ENCODE measurements at regions not wholly inside any gene's neighbourhood (a gene's known extent, or its start where the extent isn't known, plus 50 kb on each side); places are given as distances from the start of the nearest gene placed in this dataset.
"Not testable (repeated sequence)": the region's sequence is repeated elsewhere in the genome, so short reads cannot be mapped to it uniquely, and the experiment has no call there.

DNA sequence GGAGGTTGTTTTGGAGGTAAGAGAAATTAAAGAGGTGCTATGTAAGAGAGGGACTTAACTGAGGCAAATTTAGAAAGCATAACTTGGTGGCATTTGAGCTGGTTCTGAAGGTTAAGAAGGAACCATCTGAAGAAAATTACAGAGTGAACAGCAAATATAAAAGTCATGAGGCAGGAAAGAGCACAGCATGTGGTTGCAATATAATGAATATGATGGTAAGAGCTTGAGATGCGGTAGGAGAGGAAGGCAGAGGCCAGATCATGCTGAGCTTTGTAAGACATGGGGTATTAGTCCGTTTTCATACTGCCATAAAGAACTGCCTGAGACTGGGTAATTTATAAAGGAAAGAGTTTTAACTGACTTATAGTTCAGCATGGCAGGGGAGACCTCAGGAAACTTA lies 279.1 kb downstream of the UTRN start:
- POLR2A ChIA-PET = no interaction called here
- ATAC-seq (ENCODE audit: low read depth) = no peak
- TF ChIP-seq, protein P1, sequence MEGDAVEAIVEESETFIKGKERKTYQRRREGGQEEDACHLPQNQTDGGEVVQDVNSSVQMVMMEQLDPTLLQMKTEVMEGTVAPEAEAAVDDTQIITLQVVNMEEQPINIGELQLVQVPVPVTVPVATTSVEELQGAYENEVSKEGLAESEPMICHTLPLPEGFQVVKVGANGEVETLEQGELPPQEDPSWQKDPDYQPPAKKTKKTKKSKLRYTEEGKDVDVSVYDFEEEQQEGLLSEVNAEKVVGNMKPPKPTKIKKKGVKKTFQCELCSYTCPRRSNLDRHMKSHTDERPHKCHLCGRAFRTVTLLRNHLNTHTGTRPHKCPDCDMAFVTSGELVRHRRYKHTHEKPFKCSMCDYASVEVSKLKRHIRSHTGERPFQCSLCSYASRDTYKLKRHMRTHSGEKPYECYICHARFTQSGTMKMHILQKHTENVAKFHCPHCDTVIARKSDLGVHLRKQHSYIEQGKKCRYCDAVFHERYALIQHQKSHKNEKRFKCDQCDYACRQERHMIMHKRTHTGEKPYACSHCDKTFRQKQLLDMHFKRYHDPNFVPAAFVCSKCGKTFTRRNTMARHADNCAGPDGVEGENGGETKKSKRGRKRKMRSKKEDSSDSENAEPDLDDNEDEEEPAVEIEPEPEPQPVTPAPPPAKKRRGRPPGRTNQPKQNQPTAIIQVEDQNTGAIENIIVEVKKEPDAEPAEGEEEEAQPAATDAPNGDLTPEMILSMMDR (IDR thresholded peaks at IDR 0.05) = no peak
- Mint-ChIP-seq H3K4me3 (no peak overlapping the region), H3K4me1 (no peaks in the 10 kb centered on the region), H3K36me3 (ENCODE audit: low read depth) (peaks cover 38% of the 10 kb centered on the region), H3K27ac (no peak overlapping the region), H3K27me3 (no peaks in the 10 kb centered on the region), H3K9me3 (no peaks in the 10 kb centered on the region)
- intact Hi-C loops (cut with micrococcal nuclease) = no loop called here
- CTCF ChIA-PET = interaction anchor here (1.0 kb wide), 1 partner anchor 12 kb away, joined by 3 read pairs; no protein-coding TSS in a partner anchor
- DNase-seq = no peak

DNA sequence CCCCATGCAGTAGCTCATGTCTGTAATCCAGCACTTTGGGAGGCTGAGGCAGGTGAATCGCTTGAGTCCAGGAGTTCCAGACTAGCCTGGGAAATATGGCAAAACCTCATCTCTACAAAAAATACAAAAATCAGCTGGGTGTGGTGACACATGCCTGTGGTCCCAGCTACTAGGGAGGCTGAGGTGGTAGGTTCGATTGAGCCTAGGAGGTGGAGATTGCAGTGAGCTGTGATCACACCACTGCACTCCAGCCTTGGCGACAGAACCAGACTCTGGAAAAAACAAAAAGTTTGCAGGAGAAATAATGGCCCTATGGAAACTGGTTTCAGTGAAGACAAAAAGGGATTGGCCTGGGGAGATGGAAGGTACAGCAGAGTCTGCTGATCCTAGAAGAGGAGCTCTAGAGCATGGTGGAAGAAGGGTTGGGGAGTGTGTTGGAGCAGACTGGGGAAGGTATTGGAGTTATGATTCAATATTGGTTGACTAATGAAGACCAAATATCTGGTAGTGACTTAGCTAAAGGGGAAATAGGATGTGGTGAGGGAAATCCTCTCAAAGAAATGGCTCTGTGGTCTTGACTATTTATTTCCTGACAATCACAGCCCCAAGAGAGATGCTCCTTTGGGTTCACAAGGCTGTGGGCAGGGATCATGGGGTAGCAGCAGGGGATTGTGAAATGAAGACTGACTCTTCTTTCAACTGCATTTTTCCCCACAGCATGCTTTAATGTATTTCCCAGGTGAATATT lies 281.9 kb downstream of the UTRN start:
- ATAC-seq (ENCODE audit: low read depth) = no peak
- TF ChIP-seq, protein P1 (IDR thresholded peaks at IDR 0.05) = no peak
- Mint-ChIP-seq H3K36me3 (ENCODE audit: low read depth) (peaks cover 38% of the 10 kb centered on the region), H3K9me3 (peaks cover 4% of the 10 kb centered on the region), H3K4me1 (no peaks in the 10 kb centered on the region), H3K27ac (no peak overlapping the region), H3K27me3 (no peaks in the 10 kb centered on the region), H3K4me3 (no peak overlapping the region)
- POLR2A ChIA-PET = no interaction called here
- intact Hi-C loops (cut with micrococcal nuclease) = no loop called here
- DNase-seq = no peak
- CTCF ChIA-PET = no interaction called here

DNA sequence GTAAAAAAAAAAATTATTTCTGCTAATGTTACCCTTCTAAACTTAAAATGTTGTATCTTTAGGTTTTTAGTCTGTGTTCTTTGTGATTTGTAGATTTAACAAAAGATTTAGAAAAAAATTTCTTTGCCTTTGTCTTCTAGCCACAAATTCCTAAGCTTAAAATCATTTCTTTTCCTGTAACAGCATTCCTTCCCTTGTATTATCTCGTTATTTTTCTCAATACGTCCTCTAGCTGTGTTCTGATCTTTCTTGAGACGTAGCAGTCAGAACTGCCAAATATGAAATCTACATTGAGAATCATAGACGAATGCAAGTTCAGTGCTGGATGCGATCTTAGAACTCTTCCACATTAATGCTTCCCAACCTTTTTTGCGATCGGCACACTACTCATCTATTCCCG lies 283.1 kb downstream of the UTRN start:
- ATAC-seq (ENCODE audit: low read depth) (no peak), DNase-seq (no peak)
- intact Hi-C loops (cut with micrococcal nuclease) = no loop called here
- H3K27ac Mint-ChIP-seq = no peak overlapping the region
- ChIA-PET POLR2A (no interaction called here), CTCF (no interaction called here)
- no peak overlapping the region for H3K4me3 Mint-ChIP-seq
- peaks cover 5% of the 10 kb centered on the region for H3K9me3 Mint-ChIP-seq
- no peaks in the 10 kb centered on the region for H3K27me3 Mint-ChIP-seq
- TF ChIP-seq, protein P1 (IDR thresholded peaks at IDR 0.05) = no peak
- no peaks in the 10 kb centered on the region for H3K4me1 Mint-ChIP-seq
- peaks cover 42% of the 10 kb centered on the region for H3K36me3 Mint-ChIP-seq (ENCODE audit: low read depth)

DNA sequence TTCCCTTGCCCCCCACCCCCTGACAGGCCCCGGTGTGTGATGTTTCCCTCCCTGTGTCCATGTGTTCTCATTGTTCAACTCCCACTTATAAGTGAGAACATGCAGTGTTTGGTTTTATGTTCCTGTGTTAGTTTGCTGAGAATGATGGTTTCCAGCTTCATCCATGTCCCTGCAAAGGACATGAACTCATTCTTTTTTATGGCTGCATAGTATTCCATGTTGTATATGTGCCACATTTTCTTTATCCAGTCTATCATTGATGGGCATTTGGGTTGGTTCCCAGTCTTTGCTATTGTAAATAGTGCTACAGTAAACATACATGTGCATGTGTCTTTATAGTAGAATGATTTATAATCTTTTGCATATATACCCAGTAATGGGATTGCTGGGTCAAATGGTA lies 287.4 kb downstream of the UTRN start:
- intact Hi-C loops (cut with micrococcal nuclease); H3K27ac Mint-ChIP-seq; H3K27me3 Mint-ChIP-seq; H3K9me3 Mint-ChIP-seq; H3K4me1 Mint-ChIP-seq; H3K4me3 Mint-ChIP-seq; POLR2A ChIA-PET; ATAC-seq (ENCODE audit: low read depth); CTCF ChIA-PET; DNase-seq: not testable (repeated sequence)
- peaks cover 64% of the 10 kb centered on the region for H3K36me3 Mint-ChIP-seq (ENCODE audit: low read depth)

DNA sequence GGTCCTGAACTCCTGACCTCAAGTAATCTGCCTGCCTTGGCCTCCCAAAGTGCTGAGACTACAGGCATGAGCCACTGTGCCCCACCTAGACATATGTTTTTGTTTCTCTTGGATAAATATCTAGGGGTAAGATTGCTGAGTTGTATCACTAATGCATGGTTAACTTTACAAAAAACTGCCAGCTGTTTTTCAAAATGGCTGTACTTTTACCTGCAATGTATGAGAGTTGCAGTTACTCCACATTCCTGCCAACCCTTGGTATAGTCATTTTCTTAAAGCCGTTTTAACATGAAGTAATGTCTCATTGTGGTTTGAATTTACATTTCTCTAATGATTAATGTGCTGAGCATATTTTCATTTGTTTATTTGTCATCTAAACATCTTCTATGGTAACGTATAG lies 289.7 kb downstream of the UTRN start:
- DNase-seq (no peak), ATAC-seq (ENCODE audit: low read depth) (no peak)
- Mint-ChIP-seq H3K4me1 (no peaks in the 10 kb centered on the region), H3K36me3 (ENCODE audit: low read depth) (peaks cover 67% of the 10 kb centered on the region), H3K4me3 (no peak overlapping the region), H3K27ac (no peak overlapping the region), H3K27me3 (no peaks in the 10 kb centered on the region), H3K9me3 (peaks cover 5% of the 10 kb centered on the region)
- TF ChIP-seq, protein P1 (IDR thresholded peaks at IDR 0.05) = no peak
- ChIA-PET CTCF (no interaction called here), POLR2A (no interaction called here)
- intact Hi-C loops (cut with micrococcal nuclease) = no loop called here

DNA sequence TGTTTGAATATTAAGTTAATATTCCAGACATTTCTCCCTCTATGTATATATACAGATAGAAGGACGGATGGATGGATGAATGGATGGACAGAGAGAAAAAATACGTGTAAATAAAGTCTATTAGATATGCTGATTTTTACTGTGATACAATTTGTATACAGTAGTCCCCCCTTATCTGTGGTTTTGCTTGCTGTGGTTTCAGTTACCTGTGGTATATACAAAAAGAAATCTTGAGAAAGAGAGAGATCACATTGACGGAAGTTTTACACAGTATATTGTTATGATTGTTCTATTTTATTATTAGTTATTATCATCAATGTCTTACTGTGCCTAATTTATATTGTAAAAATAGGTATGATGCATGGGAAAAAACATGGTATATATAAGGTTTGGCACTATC lies 290.2 kb downstream of the UTRN start:
- no peak for ATAC-seq (ENCODE audit: low read depth)
- ChIA-PET POLR2A (no interaction called here), CTCF (no interaction called here)
- Mint-ChIP-seq H3K27ac (no peak overlapping the region), H3K4me1 (no peaks in the 10 kb centered on the region), H3K36me3 (ENCODE audit: low read depth) (peaks cover 68% of the 10 kb centered on the region), H3K27me3 (no peaks in the 10 kb centered on the region), H3K4me3 (no peak overlapping the region), H3K9me3 (peaks cover 5% of the 10 kb centered on the region)
- intact Hi-C loops (cut with micrococcal nuclease) = no loop called here
- DNase-seq = no peak
- TF ChIP-seq, protein P1 (IDR thresholded peaks at IDR 0.05) = no peak
